HFFc6 (cell line): ENCODE measurements at regions not wholly inside any gene's neighbourhood (a gene's known extent, or its start where the extent isn't known, plus 50 kb on each side); places are given as distances from the start of the nearest gene placed in this dataset.

Experiments used
- DNase-seq: peaks from one replicate; pipeline ENCODE4 v3.0.0-alpha.2; 2018
- H3K27ac Mint-ChIP-seq: 2 replicates; pipeline ENCODE4 v1.8.0; 2020; ENCODE audit warnings: mild to moderate bottlenecking, mixed read lengths
- H3K27me3 Mint-ChIP-seq: 2 replicates; pipeline ENCODE4 v1.8.0; 2021; ENCODE audit warnings: mild to moderate bottlenecking, moderate library complexity, mixed read lengths; ENCODE audit not compliant: insufficient read depth
- H3K36me3 Mint-ChIP-seq: 2 replicates; pipeline ENCODE4 v1.8.0; 2021; ENCODE audit warnings: low read depth, mixed read lengths
- H3K4me1 Mint-ChIP-seq: 2 replicates; pipeline ENCODE4 v1.8.0; 2020; ENCODE audit warnings: low read depth, mixed read lengths
- H3K4me3 Mint-ChIP-seq: 2 replicates; pipeline ENCODE4 v1.8.0; 2020; ENCODE audit warnings: mild to moderate bottlenecking, moderate library complexity, mixed read lengths
- H3K9me3 Mint-ChIP-seq: 2 replicates; pipeline ENCODE4 v1.8.0; 2020; ENCODE audit warnings: mild to moderate bottlenecking, mixed read lengths
- TF ChIP-seq, protein P1 (sequence below): fragments of 200-600 bp; sonication (generic); IDR thresholded peaks from 2 replicates; pipeline ENCODE4 v1.5.0; 2021; ENCODE audit warnings: antibody characterized with exemption, mild to moderate bottlenecking

DNA sequence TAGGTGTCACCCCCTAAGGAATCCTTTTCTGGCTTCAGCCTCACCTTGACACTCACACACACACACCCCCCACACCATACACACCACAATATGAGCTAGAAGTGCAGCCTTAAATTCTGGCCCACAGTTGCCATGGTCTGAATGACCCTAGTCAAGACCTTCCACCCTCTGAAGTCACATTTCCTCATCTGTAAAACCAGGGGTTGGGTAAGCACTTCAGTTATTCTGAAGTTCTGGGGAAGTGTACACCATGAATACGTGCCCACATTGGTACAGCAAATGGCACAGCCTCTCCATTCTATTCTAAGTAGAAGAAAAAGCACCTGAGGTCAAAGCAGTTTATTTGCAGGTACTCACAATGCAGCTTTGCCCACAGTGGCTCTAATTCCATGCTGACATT, 372.8 kb upstream of the KLF4 start:
- peaks cover 3% of the 10 kb centered on the region; the same call in 1 of the 2 replicates for H3K9me3 Mint-ChIP-seq

GRCh38 chr9:107861075-107861474, 371.5 kb upstream of the KLF4 start:
- H3K27ac Mint-ChIP-seq, result no peak overlapping the region
- H3K9me3 Mint-ChIP-seq, result peaks cover 3% of the 10 kb centered on the region; the same call in 1 of the 2 replicates
- no peaks in the 10 kb centered on the region for H3K4me1 Mint-ChIP-seq
- no peak overlapping the region for H3K4me3 Mint-ChIP-seq
- no peak for DNase-seq
- peaks cover 3% of the 10 kb centered on the region; the same call in 1 of the 2 replicates for H3K27me3 Mint-ChIP-seq
- H3K36me3 Mint-ChIP-seq, result no peaks in the 10 kb centered on the region
- TF ChIP-seq, protein P1, sequence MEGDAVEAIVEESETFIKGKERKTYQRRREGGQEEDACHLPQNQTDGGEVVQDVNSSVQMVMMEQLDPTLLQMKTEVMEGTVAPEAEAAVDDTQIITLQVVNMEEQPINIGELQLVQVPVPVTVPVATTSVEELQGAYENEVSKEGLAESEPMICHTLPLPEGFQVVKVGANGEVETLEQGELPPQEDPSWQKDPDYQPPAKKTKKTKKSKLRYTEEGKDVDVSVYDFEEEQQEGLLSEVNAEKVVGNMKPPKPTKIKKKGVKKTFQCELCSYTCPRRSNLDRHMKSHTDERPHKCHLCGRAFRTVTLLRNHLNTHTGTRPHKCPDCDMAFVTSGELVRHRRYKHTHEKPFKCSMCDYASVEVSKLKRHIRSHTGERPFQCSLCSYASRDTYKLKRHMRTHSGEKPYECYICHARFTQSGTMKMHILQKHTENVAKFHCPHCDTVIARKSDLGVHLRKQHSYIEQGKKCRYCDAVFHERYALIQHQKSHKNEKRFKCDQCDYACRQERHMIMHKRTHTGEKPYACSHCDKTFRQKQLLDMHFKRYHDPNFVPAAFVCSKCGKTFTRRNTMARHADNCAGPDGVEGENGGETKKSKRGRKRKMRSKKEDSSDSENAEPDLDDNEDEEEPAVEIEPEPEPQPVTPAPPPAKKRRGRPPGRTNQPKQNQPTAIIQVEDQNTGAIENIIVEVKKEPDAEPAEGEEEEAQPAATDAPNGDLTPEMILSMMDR, result no peak

More for the DNA sequence above, 372.8 kb upstream of the KLF4 start:
- TF ChIP-seq, protein P1, result no peak
- Mint-ChIP-seq H3K27ac (no peak overlapping the region), H3K36me3 (no peaks in the 10 kb centered on the region), H3K4me3 (no peak overlapping the region), H3K27me3 (peaks cover 3% of the 10 kb centered on the region; the same call in 1 of the 2 replicates), H3K4me1 (no peaks in the 10 kb centered on the region)
- no peak for DNase-seq

GRCh38 chr9:107858260-107858659, 368.7 kb upstream of the KLF4 start:
- no peak overlapping the region for H3K4me3 Mint-ChIP-seq
- no peak for DNase-seq
- no peak overlapping the region for H3K27ac Mint-ChIP-seq
- peaks cover 3% of the 10 kb centered on the region; the same call in 1 of the 2 replicates for H3K9me3 Mint-ChIP-seq
- H3K4me1 Mint-ChIP-seq, result no peaks in the 10 kb centered on the region
- TF ChIP-seq, protein P1, result no peak
- peaks cover 3% of the 10 kb centered on the region for H3K27me3 Mint-ChIP-seq
- no peaks in the 10 kb centered on the region for H3K36me3 Mint-ChIP-seq

- Mint-ChIP-seq H3K27ac (no peak overlapping the region), H3K4me1 (no peaks in the 10 kb centered on the region), H3K27me3 (no peaks in the 10 kb centered on the region; the same call in 1 of the 2 replicates), H3K9me3 (peaks cover 3% of the 10 kb centered on the region; the same call in 1 of the 2 replicates), H3K4me3 (no peak overlapping the region), H3K36me3 (no peaks in the 10 kb centered on the region)
- TF ChIP-seq, protein P1, result no peak
- DNase-seq, result no peak
These were observed 367.1 kb upstream of the KLF4 start for GRCh38 chr9:107856633-107857032.

DNA sequence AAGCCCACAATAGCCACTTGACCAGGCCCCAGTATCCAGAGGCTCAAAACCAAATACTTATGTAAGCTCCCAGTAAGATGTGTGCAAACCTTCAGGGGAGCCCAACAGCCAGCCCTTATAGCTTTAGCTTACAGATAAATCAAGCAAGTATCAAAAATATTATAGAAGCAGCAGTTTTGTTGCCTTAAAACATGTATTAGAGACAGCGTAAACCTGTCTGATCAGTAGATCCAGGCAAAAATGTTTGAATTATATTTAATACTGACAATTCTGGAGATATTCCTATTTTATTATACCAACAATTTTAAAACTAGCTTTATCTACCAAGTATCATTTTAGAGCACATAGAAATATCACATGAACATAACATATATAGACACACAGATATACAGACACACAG, 365.6 kb upstream of the KLF4 start:
- Mint-ChIP-seq H3K27me3 (no peaks in the 10 kb centered on the region; the same call in 1 of the 2 replicates), H3K27ac (no peak overlapping the region), H3K4me1 (no peaks in the 10 kb centered on the region), H3K36me3 (no peaks in the 10 kb centered on the region), H3K4me3 (no peak overlapping the region), H3K9me3 (peaks cover 3% of the 10 kb centered on the region; the same call in 1 of the 2 replicates)
- TF ChIP-seq, protein P1, result no peak
- DNase-seq, result no peak

GRCh38 chr9:107853461-107853860, 363.9 kb upstream of the KLF4 start:
- TF ChIP-seq, protein P1, result no peak

More at GRCh38 chr9:107853461-107853860, 363.9 kb upstream of the KLF4 start:
- peaks cover 3% of the 10 kb centered on the region for H3K27me3 Mint-ChIP-seq
- peaks cover 3% of the 10 kb centered on the region; the same call in 1 of the 2 replicates for H3K9me3 Mint-ChIP-seq
- no peaks in the 10 kb centered on the region for H3K36me3 Mint-ChIP-seq
- no peak overlapping the region for H3K4me3 Mint-ChIP-seq
- no peak overlapping the region for H3K27ac Mint-ChIP-seq
- DNase-seq, result no peak
- H3K4me1 Mint-ChIP-seq, result no peaks in the 10 kb centered on the region
